DMS153 (cell line): ENCODE measurements at regions not wholly inside any gene's neighbourhood (a gene's known extent, or its start where the extent isn't known, plus 50 kb on each side); places are given as distances from the start of the nearest gene placed in this dataset.
"Not testable (repeated sequence)": the region's sequence is repeated elsewhere in the genome, so short reads cannot be mapped to it uniquely, and the experiment has no call there.

ENCODE experiments used
- DNase-seq: peaks from one replicate; lab custom pipeline; 2025; lab: John Stamatoyannopoulos, UW

DNA sequence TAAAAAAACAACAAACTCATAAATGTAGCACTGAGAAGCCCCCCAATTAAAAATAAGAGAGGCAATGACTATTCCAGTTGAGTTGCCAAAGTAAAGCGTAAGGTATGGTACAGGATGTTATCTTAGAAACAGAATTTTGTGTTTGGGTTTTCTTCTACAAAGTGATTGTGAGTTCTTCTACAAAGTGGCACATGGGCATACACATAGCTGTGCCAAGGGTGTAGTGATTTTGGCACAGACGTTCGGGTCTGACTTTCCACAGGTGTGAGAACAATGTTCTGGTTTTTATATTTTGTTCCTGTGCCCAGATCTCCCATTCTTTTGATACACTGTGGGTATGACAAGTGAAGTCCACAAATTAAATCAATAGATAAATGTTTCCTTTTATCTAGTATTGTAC lies 190.1 kb upstream of the CSNK1A1L start:
- DNase-seq: no peak

DNA sequence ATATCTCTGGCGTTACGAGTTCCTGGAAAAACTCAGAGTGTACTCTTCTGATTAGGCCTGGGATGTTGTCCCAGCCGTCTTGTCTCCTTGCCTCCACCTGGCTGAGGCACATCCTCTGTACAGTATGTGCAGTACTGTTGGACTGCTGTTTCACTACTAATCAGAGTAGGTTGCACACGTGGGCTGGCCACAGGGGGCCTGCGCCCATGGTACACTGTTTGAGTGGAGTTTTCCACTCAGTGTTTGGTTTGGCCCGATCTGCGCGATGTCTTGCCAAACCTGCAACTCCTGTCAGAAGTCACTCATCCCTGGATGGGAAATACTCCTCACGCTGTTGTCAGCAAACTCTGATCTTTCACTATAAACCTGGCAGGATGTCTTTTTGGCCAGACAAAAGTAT lies 189.6 kb upstream of the CSNK1A1L start:
- no peak for DNase-seq

DNA sequence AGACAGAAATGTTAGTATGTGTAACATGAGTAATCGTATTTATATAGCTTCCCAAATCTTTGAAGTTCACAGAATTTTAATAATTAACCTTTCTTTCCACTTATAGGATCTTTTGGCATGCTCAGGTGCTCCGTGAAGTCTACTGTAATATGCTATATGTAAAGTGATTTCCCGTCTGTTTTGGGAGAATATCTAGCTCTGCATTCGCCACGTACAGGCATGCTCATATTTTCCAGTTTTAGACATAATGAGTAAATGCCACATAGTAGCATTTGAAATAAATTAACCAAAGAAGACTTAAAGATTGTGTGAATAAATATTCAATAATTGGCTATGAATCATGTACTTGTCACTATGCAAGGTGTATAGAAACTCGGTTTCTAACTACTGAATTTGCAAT lies 189.0 kb upstream of the CSNK1A1L start:
- DNase-seq: no peak

DNA sequence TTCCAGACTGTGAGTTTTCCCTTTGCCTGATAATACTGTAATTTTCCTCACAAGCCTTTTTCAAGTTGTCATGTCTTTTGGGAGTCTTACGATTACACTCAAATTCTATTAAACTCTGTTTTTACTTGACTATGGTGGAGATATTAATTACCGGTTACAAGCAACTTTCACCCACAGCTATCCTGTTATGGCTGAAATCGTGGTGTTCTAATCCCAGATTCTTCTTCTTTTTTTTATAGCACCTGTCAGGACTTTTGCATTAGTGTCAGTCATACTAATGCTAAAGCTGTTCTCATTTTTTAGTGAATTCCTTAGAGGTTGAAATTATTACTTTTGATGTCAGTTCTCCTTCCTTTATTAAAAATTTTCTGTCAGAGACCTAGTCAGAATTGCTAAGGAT lies 187.8 kb upstream of the CSNK1A1L start:
- no peak for DNase-seq

DNA sequence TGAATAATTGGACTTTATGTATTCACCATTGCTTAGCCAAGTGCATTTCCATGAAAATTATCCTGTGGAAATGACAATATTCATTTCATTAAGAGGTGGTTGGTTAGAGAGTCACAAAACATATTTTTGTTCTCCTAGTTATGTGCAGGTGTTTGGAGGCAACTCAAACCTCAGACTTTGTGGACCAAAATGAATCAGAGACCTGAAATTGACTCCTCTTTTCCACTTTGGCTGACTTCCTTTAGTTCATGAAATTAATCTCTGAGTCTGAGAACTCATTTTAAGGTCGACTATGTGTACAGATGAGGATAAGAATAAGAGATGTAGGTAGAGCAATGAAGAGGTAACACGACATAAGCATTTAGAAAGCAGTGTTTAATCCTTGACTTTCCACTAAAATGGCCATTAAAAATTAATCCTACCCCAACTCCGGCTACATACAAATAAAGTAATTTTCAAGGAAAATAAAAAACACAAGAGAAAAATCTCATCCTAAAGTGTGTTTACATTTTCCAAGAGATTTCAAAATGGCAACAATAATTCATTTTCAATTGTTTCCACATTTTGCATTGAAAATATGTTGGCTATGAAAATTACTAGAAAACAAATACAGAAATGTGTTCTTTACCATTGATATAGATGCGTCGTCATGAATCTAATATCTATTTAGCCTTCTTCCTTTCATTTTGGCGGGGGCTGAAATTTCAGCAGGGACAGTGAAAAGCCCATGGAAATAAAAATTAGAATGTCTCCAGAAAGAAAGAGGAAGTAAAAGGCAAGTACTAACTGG lies 185.4 kb upstream of the CSNK1A1L start:
- no peak for DNase-seq

DNA sequence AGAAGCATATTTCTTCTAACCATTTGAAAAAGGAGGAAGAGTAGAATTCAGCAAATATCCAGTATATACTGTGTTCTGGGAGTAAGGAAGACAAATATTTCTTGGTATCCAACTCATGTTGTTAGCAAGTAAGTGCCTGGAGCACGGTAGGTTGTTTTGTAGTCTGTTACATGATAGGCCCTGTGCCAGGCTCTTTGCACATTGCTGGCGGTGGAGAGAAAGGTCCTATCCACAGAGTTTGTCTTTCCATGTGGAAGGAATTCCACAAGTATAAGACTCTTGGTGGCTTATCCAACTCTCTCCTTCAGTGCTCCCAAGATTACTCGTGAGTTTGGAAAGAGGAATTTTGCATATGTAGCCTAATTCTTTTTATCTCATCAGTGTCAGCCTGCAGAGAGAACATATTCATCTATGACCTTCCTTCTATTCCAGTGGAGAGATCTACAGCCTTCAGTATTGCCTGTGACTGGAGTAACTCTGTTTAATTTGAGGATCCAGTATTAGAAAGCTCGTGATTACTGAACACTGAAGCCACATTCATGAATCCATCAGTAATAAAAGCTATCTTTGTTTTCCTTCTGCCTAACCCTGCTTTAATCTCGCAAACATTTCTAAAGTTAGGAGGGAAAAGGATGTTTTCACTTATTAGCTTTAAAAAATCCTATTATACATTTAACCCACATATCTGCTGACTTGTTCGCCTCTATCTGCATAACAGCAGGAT lies 183.9 kb upstream of the CSNK1A1L start:
- no peak for DNase-seq

DNA sequence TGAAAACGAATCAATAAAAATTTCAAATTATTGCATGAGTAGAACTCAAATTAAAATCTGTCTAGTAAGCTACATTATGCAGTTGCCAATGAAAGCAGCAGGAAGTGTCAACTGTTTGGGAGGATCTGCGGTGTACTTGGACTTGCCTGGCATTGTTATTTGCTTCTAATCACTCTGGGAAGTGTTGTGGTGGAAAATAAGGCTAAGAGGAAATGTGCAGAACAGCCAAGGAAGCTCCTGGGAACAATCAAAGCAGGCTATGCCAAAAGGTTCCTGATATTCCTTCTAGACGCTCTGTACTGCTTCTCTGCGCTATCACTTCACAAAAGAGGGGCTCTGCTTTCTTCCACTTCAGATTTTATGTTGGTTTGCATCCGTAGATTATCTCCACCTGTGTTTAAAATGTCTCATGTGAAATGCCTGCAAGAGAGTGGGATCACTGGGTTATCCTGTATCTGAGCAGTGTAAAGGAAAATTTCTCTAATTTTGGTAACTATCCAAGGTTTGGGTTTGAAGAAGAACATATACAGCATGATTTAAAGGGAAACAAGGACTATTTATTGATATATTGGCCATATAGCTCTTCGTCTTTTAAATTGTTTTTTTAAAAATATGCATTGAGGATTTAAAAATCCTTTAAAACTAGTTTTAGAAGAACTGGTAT lies 182.7 kb upstream of the CSNK1A1L start:
- no peak for DNase-seq

DNA sequence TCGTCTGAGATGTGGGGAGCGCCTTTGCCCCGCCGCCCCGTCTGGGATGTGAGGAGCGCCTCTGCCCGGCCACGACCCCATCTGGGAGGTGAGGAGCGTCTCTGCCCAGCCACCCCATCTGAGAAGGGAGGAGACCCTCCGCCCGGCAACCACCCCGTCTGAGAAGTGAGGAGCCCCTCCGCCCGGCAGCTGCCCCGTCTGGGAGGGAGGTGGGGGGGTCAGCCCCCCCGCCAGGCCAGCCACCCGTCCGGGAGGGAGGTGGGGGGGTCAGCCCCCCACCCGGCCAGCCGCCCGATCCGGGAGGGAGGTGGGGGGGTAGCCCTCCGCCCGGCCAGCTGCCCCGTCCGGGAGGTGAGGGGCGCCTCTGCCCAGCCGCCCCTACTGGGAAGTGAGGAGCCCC lies 174.8 kb upstream of the CSNK1A1L start:
- DNase-seq: not testable (repeated sequence)

DNA sequence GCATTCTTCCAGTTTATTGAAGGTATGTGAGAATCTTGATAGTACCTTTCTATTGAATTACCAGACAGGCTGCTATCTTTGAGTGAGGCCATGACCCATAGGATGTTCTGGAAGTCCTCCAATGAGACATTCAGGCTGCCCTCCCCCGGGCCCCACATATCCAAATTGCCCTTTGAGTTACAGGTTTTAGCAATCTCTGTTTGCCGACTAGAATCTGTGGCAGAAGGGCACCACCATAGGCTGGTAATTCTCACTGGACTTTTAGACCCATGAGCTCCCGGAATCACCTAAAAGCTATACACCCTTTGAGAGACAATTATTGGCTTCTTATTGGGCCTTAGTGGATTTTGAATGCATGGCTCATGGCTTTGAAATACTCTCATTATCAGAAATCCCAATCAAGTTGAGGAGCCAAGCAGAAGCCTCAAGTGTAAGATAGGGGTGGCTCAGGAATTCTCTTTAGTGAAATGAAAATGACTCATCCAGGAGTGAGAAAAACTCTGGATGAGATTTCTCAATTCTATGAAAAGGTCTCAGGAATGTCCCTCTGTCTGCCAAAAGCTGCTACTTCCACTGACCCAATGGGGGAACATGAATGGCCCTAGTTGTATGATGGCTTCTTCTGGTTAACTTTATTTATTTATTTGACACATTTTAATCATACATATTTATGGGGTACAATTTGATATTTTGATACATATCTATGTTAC lies 172.1 kb upstream of the CSNK1A1L start:
- DNase-seq: no peak

DNA sequence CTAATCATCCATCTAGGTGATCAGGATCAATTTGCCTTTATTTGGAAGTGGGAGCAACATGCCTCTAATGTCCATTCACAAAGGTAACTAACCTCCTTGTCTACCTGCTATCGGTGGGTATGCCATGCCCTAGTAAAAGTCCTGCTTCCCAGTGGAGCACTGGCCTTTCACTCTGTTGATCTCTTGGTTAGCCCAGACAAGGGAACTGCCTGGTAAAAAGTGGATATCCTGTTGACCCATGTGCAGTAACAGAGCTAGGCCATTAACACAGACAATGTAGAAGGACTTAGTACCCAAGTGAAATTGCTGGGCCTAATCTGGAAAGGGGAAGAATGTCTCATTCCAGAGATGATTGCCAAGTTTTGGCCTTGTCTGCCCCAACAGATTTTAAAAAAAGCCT lies 171.5 kb upstream of the CSNK1A1L start:
- DNase-seq: no peak

DNA sequence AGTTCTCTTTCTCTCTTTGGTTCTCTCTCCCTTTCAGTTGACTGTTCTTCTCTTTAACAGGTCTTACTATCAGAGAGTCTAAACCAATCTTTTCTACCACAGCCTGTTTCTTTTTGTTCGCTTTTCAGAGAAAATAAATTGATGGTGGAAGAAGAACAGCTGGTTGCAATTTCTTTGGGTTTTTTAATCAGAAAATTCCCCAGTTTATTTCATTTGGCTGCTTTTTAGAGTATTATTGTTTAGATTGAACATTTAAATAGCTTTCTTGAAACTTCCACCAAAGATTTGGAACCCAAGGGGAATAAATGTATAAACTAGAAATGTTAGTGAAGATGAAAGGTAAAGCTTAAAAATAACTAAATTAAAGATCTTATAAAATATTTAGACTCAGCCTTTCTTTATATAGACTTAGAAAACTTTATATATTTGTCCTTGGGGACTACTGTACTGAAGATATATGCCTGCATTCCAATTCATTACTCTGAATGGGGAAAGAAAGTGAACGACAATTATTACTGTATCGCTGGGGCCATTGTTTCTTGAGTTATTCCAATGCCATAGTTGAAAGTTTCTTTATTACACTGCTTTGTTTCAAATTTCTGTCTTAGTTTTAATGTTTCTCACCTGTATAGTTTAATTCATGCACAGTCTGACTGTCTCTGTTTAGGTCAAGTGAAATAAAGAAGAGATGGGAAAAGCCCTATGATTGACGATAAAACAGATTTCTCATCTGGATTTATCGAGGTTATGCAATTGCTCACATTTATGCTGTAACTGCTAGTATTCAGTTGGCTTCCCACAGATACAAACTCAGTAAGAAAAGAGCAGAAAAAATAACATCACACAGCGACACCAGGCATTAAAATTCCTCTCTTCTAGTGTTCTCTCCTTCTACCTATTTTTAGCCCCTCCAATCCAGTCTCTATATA lies 169.4 kb upstream of the CSNK1A1L start:
- no peak for DNase-seq

DNA sequence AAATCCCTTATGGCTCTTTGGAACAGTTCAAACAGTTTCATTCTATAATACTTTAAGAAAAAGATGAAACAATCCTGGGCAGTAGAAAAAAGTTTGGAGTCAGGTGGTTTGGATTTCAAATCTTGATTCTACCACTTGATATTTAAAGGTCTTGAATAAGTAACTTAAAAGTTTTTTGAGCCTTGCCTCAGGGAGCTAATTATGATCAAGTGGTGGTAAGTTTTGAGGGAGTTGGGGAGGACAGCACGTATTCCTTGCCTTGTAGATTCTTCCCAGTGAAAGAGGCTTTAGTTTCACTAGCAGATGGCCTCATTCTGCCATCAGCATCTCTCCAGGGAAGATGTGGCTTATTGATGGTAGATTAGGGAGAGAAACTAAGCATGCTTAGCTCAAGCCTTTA lies 168.4 kb upstream of the CSNK1A1L start:
- no peak for DNase-seq

DNA sequence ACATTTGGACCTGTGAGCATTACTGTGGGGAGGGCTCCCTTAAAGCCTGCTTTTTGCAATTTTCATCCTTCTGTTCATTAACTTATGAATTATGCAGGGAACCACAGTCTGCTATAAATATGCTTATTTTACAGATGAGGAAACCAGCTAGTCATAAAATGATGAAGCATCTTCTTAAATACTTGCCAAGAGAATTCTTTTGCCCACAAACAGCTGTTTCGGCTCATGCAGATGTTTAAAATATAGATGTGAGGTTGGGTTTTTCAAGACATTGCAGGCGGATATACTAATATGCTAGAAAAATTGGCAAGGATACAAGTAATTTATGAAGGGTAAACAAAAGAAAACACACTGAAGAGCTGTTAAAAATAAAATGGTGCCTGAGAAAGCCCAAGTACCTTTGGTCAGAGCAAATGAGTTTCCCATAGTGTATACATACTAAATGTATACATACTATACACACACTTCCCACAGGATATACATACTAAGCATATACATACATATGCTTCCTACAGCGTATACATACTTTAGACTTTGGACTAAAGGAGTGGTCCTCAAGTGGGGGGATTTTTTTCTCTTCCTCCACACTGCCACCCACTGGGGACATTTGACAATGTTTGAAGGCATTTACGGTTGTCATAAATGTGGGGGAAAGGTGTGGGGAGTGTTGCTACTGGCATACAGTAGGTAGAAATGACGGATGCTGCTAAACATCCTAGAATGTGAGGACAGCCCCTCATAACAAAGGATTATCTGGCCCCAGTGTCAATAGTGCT lies 164.9 kb upstream of the CSNK1A1L start:
- DNase-seq: no peak

DNA sequence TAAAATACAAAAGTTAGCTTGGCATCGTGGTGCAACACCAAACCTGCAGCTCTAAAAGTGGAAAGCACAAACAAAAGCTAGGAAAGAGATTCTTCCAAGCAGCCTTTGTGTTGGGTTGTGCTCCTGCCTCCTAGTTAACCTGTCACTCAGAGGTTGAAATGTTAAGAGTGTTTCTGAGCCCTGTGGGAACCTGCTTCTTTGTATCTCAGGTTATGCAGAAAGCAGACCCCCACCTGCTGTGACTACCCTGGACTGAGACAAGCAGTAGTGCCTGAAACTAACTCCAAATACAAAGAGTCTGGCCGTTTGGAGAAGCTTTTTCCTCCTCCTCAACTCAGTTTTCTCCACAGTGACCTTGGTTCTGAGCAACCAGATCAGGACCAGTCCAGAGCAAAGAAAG lies 158.4 kb upstream of the CSNK1A1L start:
- no peak for DNase-seq

DNA sequence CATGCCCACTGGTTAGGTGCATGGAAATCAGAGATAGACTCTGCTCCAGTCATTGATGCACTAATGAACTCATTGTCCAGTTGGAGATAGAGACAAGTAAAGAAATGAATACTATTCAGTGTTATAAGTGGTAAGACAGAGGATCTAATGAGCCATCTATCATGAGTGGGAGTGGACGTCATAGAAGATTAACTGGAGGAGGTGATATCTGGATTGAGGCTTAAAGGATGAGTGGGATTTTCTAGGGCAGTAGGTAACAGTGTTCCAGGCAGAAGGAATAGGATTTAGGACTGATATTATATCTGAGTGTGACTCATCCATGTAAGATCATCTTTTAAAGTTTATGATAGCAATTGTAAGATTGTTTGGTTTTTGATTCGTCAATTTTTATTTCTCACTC lies 152.2 kb upstream of the CSNK1A1L start:
- no peak for DNase-seq

DNA sequence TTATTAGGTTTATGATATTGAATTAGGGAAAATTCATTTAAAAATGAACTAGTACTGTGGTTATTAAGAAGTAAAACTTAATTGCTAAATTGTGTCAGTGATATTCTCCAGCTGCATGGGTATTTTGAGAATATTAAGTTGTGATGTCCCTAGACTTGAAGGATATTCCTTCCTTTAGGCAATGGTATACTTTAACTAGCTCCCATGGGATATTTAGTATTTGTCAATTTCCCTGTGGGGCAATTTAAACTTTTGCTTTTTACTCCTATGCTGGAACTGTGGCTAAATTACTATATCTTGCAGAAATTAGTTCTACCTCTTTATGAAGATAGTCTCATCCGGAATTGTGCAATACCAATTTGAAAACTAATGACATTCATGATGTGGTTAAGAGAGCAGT lies 151.6 kb upstream of the CSNK1A1L start:
- DNase-seq: no peak

DNA sequence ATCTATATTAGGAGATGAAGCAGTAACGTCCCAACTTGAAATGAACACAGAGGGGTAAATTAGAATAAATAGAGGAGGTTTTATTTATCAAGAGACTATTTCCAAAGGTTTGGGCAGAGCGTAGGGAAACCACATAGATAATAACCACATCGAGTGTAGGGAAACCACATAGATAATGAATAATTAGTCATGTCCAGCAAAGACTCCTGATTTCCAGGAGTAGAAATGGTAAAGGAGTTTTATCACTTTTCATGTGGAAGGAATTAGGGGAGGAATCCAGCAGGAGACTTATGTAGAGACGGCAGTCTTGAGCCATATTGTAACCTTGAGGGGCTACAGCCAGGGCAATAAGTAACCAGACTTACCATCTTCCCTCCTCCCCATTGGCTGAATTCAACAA lies 136.3 kb upstream of the CSNK1A1L start:
- DNase-seq: no peak

DNA sequence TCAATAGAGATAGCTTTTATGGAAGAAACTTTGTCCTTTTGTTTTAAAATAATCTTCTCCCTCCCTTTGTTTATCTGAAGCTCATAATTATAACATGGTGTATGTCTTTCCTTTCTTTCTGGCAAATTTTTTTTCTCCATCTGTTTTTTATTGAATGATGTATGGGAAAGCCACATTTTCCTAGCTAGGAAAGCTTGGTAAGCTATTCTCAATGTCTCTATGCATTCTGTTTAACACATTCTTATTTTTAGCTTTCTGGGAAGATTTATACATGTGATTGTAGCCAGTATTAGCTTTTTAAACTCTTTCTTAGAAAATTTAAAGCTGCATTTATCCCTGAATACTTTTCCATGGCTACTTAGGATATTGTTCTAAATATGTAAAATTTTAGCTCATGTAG lies 124.9 kb upstream of the CSNK1A1L start:
- DNase-seq: no peak

DNA sequence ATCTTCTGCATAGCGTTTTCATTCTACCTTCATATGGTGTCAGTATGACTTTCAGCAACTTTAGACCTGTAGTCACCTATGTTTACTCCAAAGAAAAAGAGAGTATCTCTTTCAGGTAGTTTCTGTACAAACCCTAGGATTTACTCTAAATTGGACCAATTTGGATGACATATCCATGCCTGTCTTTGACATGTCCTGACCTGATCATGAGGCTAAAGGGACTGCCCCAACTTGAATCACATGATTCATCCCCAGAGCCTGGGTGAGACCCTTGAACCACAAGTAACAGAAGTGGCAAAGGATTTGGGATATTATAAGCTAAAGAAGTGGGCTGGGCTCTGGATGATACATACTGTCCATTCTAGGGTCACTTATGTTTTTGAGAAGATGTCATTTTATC lies 124.5 kb upstream of the CSNK1A1L start:
- DNase-seq: no peak

DNA sequence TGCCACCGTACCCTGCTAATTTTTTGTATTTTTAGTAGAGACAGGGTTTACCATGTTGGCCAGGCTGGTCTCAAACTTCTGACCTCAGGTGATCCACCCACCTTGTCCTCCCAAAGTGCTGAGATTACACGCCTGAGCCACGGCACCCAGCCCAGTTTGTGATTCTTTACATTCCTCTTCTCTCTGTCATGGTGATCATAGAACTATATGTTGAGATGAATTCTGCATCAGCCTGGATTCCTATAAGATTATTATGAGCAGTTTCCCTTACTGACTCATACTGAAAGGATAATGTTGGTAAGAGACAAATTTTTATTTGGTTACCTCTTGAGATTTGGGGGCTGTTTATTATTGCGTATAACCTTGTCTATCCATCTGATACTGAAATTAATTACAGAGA lies 121.5 kb upstream of the CSNK1A1L start:
- DNase-seq: no peak
